ENCODE measurements at regions not wholly inside any gene's neighbourhood (a gene's known extent, or its start where the extent isn't known, plus 50 kb on each side); places are given as distances from the start of the nearest gene placed in this dataset.

DNA sequence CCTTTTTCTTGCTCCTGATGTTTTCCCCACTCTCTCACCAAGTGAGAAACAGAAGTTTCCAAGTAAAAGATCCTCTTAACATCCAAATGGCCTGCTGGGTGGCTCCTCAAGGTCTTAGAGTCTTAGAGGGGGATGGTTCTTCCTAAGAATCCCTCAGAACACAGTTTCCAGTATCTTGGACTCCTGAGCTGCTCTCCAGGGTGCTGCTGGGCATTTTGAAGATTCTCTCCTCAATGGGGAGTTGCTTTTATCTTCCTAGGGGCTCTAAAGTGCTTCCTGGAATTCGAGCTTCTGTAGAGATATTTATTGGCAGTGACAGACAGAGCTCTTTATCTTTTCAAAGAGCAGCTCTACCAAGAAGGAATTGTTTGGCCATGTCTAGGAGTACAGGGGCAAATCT, 70.8 kb upstream of the SLC35B3 start:
- no peaks in the 10 kb centered on the region for H3K36me3 ChIP-seq (ENCODE audit: control insufficient read depth in 4 of 4, insufficient read depth in 3 of 4, low read depth in 1 of 4, low read length in 3 of 4)
- no peaks in the 10 kb centered on the region for H3K4me1 ChIP-seq (ENCODE audit: control insufficient read depth in 4 of 4, insufficient read depth in 4 of 4, low read length in 3 of 4)
- TF ChIP-seq RAD21 (IDR thresholded peaks at IDR 0.05) (no peak), EGR1 (IDR thresholded peaks at IDR 0.05; ENCODE audit: low read depth in 2 of 2) (no peak), JUND (IDR thresholded peaks at IDR 0.05) (no peak), RXRA (IDR thresholded peaks at IDR 0.05) (no peak), FOXA2 (IDR thresholded peaks at IDR 0.05) (no peak), TAF1 (conservative IDR thresholded peaks at IDR 0.05) (no peak), GABPA (IDR thresholded peaks at IDR 0.05 in 1 of 2, conservative IDR thresholded peaks at IDR 0.05 in 1 of 2) (no peak), NR2F2 (IDR thresholded peaks at IDR 0.05) (no peak), YY1 (IDR thresholded peaks at IDR 0.05) (no peak), HNF4G (IDR thresholded peaks at IDR 0.05) (no peak)
- TF ChIP-seq, protein P1, sequence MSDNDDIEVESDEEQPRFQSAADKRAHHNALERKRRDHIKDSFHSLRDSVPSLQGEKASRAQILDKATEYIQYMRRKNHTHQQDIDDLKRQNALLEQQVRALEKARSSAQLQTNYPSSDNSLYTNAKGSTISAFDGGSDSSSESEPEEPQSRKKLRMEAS (IDR thresholded peaks at IDR 0.05), result no peak
- no peak overlapping the region for H3K27ac ChIP-seq (ENCODE audit: low read depth in 1 of 2, low read length in 2 of 2)
- no peak overlapping the region for H3K4me3 ChIP-seq (ENCODE audit: low read depth in 1 of 3, low read length in 3 of 3)
- DNase-seq (ENCODE audit: low spot score), result no peak
- peaks cover 0 to 4% (median 2%) of the 10 kb centered on the region in 4 donors for H3K9me3 ChIP-seq (ENCODE audit: control insufficient read depth in 4 of 4, low read length in 3 of 4)
- H3K9ac ChIP-seq (ENCODE audit: low read depth in 1 of 2, low read length in 2 of 2), result no peak overlapping the region
- H3K27me3 ChIP-seq (ENCODE audit: control insufficient read depth in 4 of 4, insufficient read depth in 4 of 4, low read length in 3 of 4), result no peaks in the 10 kb centered on the region
- 42% methylated on average over 1 of the region's 1 CpG for WGBS

DNA sequence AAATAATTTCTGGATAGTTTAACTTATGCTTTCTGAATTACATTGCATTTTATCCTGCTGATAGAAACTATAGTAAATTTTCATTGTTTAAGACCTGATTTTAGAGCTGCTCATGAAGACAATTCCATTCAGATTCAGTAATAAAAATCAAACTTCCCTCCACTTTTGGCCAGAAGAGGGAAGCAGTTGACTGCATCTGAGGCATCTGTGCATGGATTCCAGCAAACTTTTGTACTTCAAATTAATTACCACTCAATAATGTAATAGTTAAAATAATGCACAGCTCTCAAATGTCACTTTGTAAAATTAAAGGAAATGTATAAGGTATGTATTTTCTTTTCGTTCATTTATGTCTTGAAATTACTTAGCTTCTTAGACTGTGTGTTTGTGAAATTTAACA, 64.2 kb upstream of the SLC35B3 start:
- no peak for DNase-seq (ENCODE audit: low spot score)
- WGBS, result 39% methylated on average over 1 of the region's 1 CpG
- H3K9ac ChIP-seq (ENCODE audit: low read depth in 1 of 2, low read length in 2 of 2), result no peak overlapping the region
- peaks cover 0 to 4% (median 0%) of the 10 kb centered on the region in 4 donors for H3K4me1 ChIP-seq (ENCODE audit: control insufficient read depth in 4 of 4, insufficient read depth in 4 of 4, low read length in 3 of 4)
- H3K27me3 ChIP-seq (ENCODE audit: control insufficient read depth in 4 of 4, insufficient read depth in 4 of 4, low read length in 3 of 4), result no peaks in the 10 kb centered on the region
- no peak overlapping the region for H3K27ac ChIP-seq (ENCODE audit: low read depth in 1 of 2, low read length in 2 of 2)
- H3K9me3 ChIP-seq (ENCODE audit: control insufficient read depth in 4 of 4, low read length in 3 of 4), result peaks cover 0 to 5% (median 1%) of the 10 kb centered on the region in 4 donors
- TF ChIP-seq, protein P2, sequence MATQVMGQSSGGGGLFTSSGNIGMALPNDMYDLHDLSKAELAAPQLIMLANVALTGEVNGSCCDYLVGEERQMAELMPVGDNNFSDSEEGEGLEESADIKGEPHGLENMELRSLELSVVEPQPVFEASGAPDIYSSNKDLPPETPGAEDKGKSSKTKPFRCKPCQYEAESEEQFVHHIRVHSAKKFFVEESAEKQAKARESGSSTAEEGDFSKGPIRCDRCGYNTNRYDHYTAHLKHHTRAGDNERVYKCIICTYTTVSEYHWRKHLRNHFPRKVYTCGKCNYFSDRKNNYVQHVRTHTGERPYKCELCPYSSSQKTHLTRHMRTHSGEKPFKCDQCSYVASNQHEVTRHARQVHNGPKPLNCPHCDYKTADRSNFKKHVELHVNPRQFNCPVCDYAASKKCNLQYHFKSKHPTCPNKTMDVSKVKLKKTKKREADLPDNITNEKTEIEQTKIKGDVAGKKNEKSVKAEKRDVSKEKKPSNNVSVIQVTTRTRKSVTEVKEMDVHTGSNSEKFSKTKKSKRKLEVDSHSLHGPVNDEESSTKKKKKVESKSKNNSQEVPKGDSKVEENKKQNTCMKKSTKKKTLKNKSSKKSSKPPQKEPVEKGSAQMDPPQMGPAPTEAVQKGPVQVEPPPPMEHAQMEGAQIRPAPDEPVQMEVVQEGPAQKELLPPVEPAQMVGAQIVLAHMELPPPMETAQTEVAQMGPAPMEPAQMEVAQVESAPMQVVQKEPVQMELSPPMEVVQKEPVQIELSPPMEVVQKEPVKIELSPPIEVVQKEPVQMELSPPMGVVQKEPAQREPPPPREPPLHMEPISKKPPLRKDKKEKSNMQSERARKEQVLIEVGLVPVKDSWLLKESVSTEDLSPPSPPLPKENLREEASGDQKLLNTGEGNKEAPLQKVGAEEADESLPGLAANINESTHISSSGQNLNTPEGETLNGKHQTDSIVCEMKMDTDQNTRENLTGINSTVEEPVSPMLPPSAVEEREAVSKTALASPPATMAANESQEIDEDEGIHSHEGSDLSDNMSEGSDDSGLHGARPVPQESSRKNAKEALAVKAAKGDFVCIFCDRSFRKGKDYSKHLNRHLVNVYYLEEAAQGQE (IDR thresholded peaks at IDR 0.05), result no peak
- no peak for TF ChIP-seq TAF1 (conservative IDR thresholded peaks at IDR 0.05)
- TF ChIP-seq JUND (IDR thresholded peaks at IDR 0.05), result no peak
- peak; percentile 80 for TF ChIP-seq RAD21 (IDR thresholded peaks at IDR 0.05)
- TF ChIP-seq, protein P3, sequence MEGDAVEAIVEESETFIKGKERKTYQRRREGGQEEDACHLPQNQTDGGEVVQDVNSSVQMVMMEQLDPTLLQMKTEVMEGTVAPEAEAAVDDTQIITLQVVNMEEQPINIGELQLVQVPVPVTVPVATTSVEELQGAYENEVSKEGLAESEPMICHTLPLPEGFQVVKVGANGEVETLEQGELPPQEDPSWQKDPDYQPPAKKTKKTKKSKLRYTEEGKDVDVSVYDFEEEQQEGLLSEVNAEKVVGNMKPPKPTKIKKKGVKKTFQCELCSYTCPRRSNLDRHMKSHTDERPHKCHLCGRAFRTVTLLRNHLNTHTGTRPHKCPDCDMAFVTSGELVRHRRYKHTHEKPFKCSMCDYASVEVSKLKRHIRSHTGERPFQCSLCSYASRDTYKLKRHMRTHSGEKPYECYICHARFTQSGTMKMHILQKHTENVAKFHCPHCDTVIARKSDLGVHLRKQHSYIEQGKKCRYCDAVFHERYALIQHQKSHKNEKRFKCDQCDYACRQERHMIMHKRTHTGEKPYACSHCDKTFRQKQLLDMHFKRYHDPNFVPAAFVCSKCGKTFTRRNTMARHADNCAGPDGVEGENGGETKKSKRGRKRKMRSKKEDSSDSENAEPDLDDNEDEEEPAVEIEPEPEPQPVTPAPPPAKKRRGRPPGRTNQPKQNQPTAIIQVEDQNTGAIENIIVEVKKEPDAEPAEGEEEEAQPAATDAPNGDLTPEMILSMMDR (IDR thresholded peaks at IDR 0.05; ENCODE audit: low read depth, low read length, missing input control), result peak; percentile 45
- TF ChIP-seq RXRA (IDR thresholded peaks at IDR 0.05), result no peak
- TF ChIP-seq SP1 (IDR thresholded peaks at IDR 0.05), result no peak
- TF ChIP-seq FOXA1 (IDR thresholded peaks at IDR 0.05), result no peak
- H3K4me3 ChIP-seq (ENCODE audit: low read depth in 1 of 3, low read length in 3 of 3), result no peak overlapping the region
- no peaks in the 10 kb centered on the region for H3K36me3 ChIP-seq (ENCODE audit: control insufficient read depth in 4 of 4, insufficient read depth in 3 of 4, low read depth in 1 of 4, low read length in 3 of 4)

Measured in liver (tissue), 8 donors.